Subcutaneous abdominal adipose tissue (tissue), 5 donors: ENCODE measurements at regions not wholly inside any gene's neighbourhood (a gene's known extent, or its start where the extent isn't known, plus 50 kb on each side); places are given as distances from the start of the nearest gene placed in this dataset.

ENCODE experiments used
- H3K27ac ChIP-seq: one replicate; pipeline ENCODE4 v1.7.0; 2013; ENCODE audit warnings: low read depth, mild to moderate bottlenecking, inconsistent platforms, low read length, moderate library complexity
- H3K27me3 ChIP-seq, 5 donors: one replicate each; pipeline ENCODE4 v1.7.0; 2013; ENCODE audit warnings: low read length in 5 of 5, inconsistent platforms in 1 of 5; ENCODE audit not compliant: control insufficient read depth in 5 of 5, insufficient read depth in 4 of 5
- H3K36me3 ChIP-seq, 5 donors: one replicate each; pipeline ENCODE4 v1.7.0; 2013; ENCODE audit warnings: low read length in 5 of 5; ENCODE audit not compliant: control insufficient read depth in 5 of 5, insufficient read depth in 5 of 5
- H3K4me1 ChIP-seq, 5 donors: one replicate each; pipeline ENCODE4 v1.7.0; 2013; ENCODE audit warnings: low read length in 5 of 5, mild to moderate bottlenecking in 3 of 5, moderate library complexity in 1 of 5; ENCODE audit not compliant: control insufficient read depth in 5 of 5, insufficient read depth in 5 of 5
- H3K4me3 ChIP-seq, 5 donors: one replicate each; pipeline ENCODE4 v1.7.0; 2013; ENCODE audit warnings: low read length in 5 of 5, low read depth in 1 of 5
- H3K9ac ChIP-seq, 5 donors: one replicate each; pipeline ENCODE4 v1.7.0; 2013; ENCODE audit warnings: low read length in 5 of 5, mild to moderate bottlenecking in 4 of 5, moderate library complexity in 3 of 5
- H3K9me3 ChIP-seq, 5 donors: one replicate each; pipeline ENCODE4 v1.7.0; 2013; ENCODE audit warnings: low read length in 5 of 5; ENCODE audit not compliant: control insufficient read depth in 5 of 5
- donor health status: healthy.
- donor health status: healthy.
- donor health status: healthy.
- donor health status: healthy.
- donor health status: healthy.

- Histone ChIP-seq H3K27me3 (no peaks in the 10 kb centered on the region), H3K4me1 (no peaks in the 10 kb centered on the region), H3K9me3 (no peaks in the 10 kb centered on the region), H3K4me3 (no peak overlapping the region), H3K36me3 (no peaks in the 10 kb centered on the region), H3K9ac (no peak overlapping the region), H3K27ac (no peak overlapping the region)
These were observed 513.5 kb upstream of the NR3C2 start for GRCh38 chr4:148955564-148956297.

GRCh38 chr4:148954011-148954749 is 512.0 kb upstream of the NR3C2 start:
- no peak overlapping the region for H3K9ac ChIP-seq
- H3K36me3 ChIP-seq = no peaks in the 10 kb centered on the region
- no peaks in the 10 kb centered on the region for H3K4me1 ChIP-seq
- H3K27me3 ChIP-seq = no peaks in the 10 kb centered on the region
- H3K4me3 ChIP-seq = no peak overlapping the region
- H3K27ac ChIP-seq = no peak overlapping the region
- H3K9me3 ChIP-seq = no peaks in the 10 kb centered on the region

- H3K27me3 ChIP-seq = no peaks in the 10 kb centered on the region
- H3K4me3 ChIP-seq = no peak overlapping the region
- H3K36me3 ChIP-seq = no peaks in the 10 kb centered on the region
- no peaks in the 10 kb centered on the region for H3K4me1 ChIP-seq
- no peaks in the 10 kb centered on the region for H3K9me3 ChIP-seq
- H3K9ac ChIP-seq = no peak overlapping the region
- H3K27ac ChIP-seq = no peak overlapping the region
These were observed 509.1 kb upstream of the NR3C2 start for GRCh38 chr4:148951346-148951745.

- Histone ChIP-seq H3K27me3 (no peaks in the 10 kb centered on the region), H3K4me3 (no peak overlapping the region), H3K36me3 (no peaks in the 10 kb centered on the region), H3K9ac (no peak overlapping the region), H3K9me3 (peaks cover 0 to 4% (median 0%) of the 10 kb centered on the region in 5 donors), H3K4me1 (no peaks in the 10 kb centered on the region), H3K27ac (no peak overlapping the region)
These were observed 504.1 kb upstream of the NR3C2 start for GRCh38 chr4:148946271-148946670.

- peaks cover 0 to 4% (median 0%) of the 10 kb centered on the region in 5 donors for H3K9me3 ChIP-seq
- no peak overlapping the region for H3K9ac ChIP-seq
- no peak overlapping the region for H3K27ac ChIP-seq
- H3K36me3 ChIP-seq = no peaks in the 10 kb centered on the region
- H3K4me3 ChIP-seq = no peak overlapping the region
- H3K4me1 ChIP-seq = no peaks in the 10 kb centered on the region
- H3K27me3 ChIP-seq = no peaks in the 10 kb centered on the region
These were observed 502.6 kb upstream of the NR3C2 start for GRCh38 chr4:148944839-148945219.

GRCh38 chr4:148944136-148944838 is 502.1 kb upstream of the NR3C2 start:
- Histone ChIP-seq H3K9ac (no peak overlapping the region), H3K36me3 (no peaks in the 10 kb centered on the region), H3K27me3 (no peaks in the 10 kb centered on the region), H3K4me3 (no peak overlapping the region), H3K27ac (no peak overlapping the region), H3K9me3 (peaks cover 0 to 4% (median 0%) of the 10 kb centered on the region in 5 donors), H3K4me1 (no peaks in the 10 kb centered on the region)

GRCh38 chr4:148934926-148935578 is 492.8 kb upstream of the NR3C2 start:
- H3K9ac ChIP-seq = no peak overlapping the region
- no peaks in the 10 kb centered on the region for H3K36me3 ChIP-seq
- no peaks in the 10 kb centered on the region for H3K4me1 ChIP-seq
- H3K4me3 ChIP-seq = no peak overlapping the region
- peaks cover 0 to 6% (median 3%) of the 10 kb centered on the region in 5 donors for H3K9me3 ChIP-seq
- H3K27ac ChIP-seq = no peak overlapping the region
- no peaks in the 10 kb centered on the region for H3K27me3 ChIP-seq

- no peaks in the 10 kb centered on the region for H3K36me3 ChIP-seq
- H3K4me1 ChIP-seq = no peaks in the 10 kb centered on the region
- H3K9ac ChIP-seq = no peak overlapping the region
- H3K27me3 ChIP-seq = no peaks in the 10 kb centered on the region
- H3K4me3 ChIP-seq = no peak overlapping the region
- peaks cover 0 to 10% (median 0%) of the 10 kb centered on the region in 5 donors for H3K9me3 ChIP-seq
- no peak overlapping the region for H3K27ac ChIP-seq
These were observed 484.4 kb upstream of the NR3C2 start for GRCh38 chr4:148926276-148927260.

- no peaks in the 10 kb centered on the region for H3K27me3 ChIP-seq
- H3K9me3 ChIP-seq = no peaks in the 10 kb centered on the region
- no peak overlapping the region for H3K9ac ChIP-seq
- no peaks in the 10 kb centered on the region for H3K36me3 ChIP-seq
- no peak overlapping the region for H3K27ac ChIP-seq
- H3K4me3 ChIP-seq = no peak overlapping the region
- H3K4me1 ChIP-seq = no peaks in the 10 kb centered on the region
These were observed 481.7 kb upstream of the NR3C2 start for GRCh38 chr4:148923881-148924280.
